Uterus (tissue), 3 donors: ENCODE measurements at regions not wholly inside any gene's neighbourhood (a gene's known extent, or its start where the extent isn't known, plus 50 kb on each side); places are given as distances from the start of the nearest gene placed in this dataset.

ENCODE experiments used
- DNase-seq, 2 donors: peaks; one replicate each; pipeline ENCODE4 v3.0.0-alpha.2; 2019 to 2020
- H3K27ac ChIP-seq, 2 donors: fragments of 200-600 bp; sonication (generic); 1 replicate in 1 of 2; 2 replicates in 1 of 2; pipeline ENCODE4 v1.5.1; 2016 to 2018
- H3K27me3 ChIP-seq, 2 donors: fragments of 200-600 bp; sonication (generic); one replicate each; pipeline ENCODE4 v1.5.1; 2018 to 2019; ENCODE audit warnings: control low read depth in 1 of 2
- H3K36me3 ChIP-seq, 2 donors: fragments of 200-600 bp; sonication (generic); one replicate each; pipeline ENCODE4 v1.5.1; 2019; ENCODE audit warnings: control low read depth in 1 of 2
- H3K4me1 ChIP-seq, 2 donors: fragments of 200-600 bp; sonication (generic); one replicate each; pipeline ENCODE4 v1.5.1; 2018 to 2019; ENCODE audit warnings: control low read depth in 1 of 2
- H3K4me3 ChIP-seq, 2 donors: fragments of 200-600 bp; sonication (generic); 1 replicate in 1 of 2; 2 replicates in 1 of 2; pipeline ENCODE4 v1.5.1; 2018 to 2019; ENCODE audit warnings: mild to moderate bottlenecking in 1 of 2
- H3K9me3 ChIP-seq, 2 donors: fragments of 200-600 bp; sonication (generic); one replicate each; pipeline ENCODE4 v1.5.1; 2019; ENCODE audit warnings: control low read depth in 1 of 2
- CTCF ChIP-seq, 4 experiments: fragments of 200-600 bp in 2 of 4; fragments of 450-650 bp in 2 of 4; sonication (generic) in 2 of 4; IDR thresholded peaks; one replicate each; pipeline ENCODE4 v1.5.1; 2016 to 2019; ENCODE audit warnings: antibody characterized with exemption in 4 of 4, mild to moderate bottlenecking in 2 of 4, moderate library complexity in 1 of 4
- POLR2A ChIP-seq, 2 donors: fragments of 450-650 bp; IDR thresholded peaks; one replicate each; pipeline ENCODE4 v1.6.1; 2016; ENCODE audit warnings: antibody characterized with exemption in 2 of 2, mild to moderate bottlenecking in 1 of 2, moderate library complexity in 1 of 2
- intact Hi-C: fragments of 100-400 bp; cut with DNase I; formaldehyde crosslinking; loops from one replicate; pipeline ENCODE4 v1.15.1; 2023; ENCODE audit warnings: low total_unique reads
- donor health status: DM: yes; HTN: yes; CAD: no.

- no peaks in the 10 kb centered on the region for H3K9me3 ChIP-seq
- H3K27ac ChIP-seq: no peak overlapping the region
- H3K36me3 ChIP-seq: no peaks in the 10 kb centered on the region
- no peak for TF ChIP-seq POLR2A (IDR thresholded peaks at IDR 0.05)
- TF ChIP-seq CTCF (IDR thresholded peaks at IDR 0.05): no peak
- H3K4me1 ChIP-seq: no peaks in the 10 kb centered on the region
- no peak for DNase-seq
- H3K27me3 ChIP-seq: no peaks in the 10 kb centered on the region
- H3K4me3 ChIP-seq: no peak overlapping the region
- intact Hi-C loops: no loop called here
Observed at GRCh38 chr6:50361641-50362331, 312.1 kb upstream of the DEFB112 start.

DNA sequence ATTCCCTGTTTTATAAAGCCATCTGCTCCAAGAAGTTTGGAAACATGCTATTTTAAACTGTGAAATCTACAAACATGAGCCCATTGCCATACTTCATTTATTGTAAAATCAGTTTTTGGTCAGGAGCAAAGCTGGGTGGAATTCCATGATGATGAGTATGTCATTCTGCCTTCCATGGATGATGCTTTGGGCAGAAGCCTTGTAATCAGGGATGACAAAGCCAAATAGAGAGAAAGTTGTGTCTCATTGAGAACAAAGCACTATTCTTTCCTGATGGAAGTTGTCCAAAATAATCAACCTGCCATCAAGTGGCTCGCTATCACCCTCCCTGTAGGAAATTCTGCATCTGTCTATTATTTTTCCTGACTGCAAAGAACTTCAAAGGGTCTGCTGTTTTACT lies 313.0 kb upstream of the DEFB112 start:
- TF ChIP-seq POLR2A (IDR thresholded peaks at IDR 0.05) (no peak), CTCF (IDR thresholded peaks at IDR 0.05) (no peak)
- Histone ChIP-seq H3K4me3 (no peak overlapping the region), H3K9me3 (no peaks in the 10 kb centered on the region), H3K27ac (no peak overlapping the region), H3K27me3 (no peaks in the 10 kb centered on the region), H3K36me3 (no peaks in the 10 kb centered on the region), H3K4me1 (no peaks in the 10 kb centered on the region)
- intact Hi-C loops: no loop called here
- no peak for DNase-seq

GRCh38 chr6:50369996-50370395 lies 320.3 kb upstream of the DEFB112 start:
- no peaks in the 10 kb centered on the region for H3K4me1 ChIP-seq
- DNase-seq: no peak
- H3K4me3 ChIP-seq: no peak overlapping the region
- no peaks in the 10 kb centered on the region for H3K27me3 ChIP-seq
- H3K27ac ChIP-seq: no peak overlapping the region
- no peaks in the 10 kb centered on the region for H3K36me3 ChIP-seq
- TF ChIP-seq CTCF (IDR thresholded peaks at IDR 0.05) (no peak), POLR2A (IDR thresholded peaks at IDR 0.05) (no peak)
- intact Hi-C loops: no loop called here
- H3K9me3 ChIP-seq: no peaks in the 10 kb centered on the region

DNA sequence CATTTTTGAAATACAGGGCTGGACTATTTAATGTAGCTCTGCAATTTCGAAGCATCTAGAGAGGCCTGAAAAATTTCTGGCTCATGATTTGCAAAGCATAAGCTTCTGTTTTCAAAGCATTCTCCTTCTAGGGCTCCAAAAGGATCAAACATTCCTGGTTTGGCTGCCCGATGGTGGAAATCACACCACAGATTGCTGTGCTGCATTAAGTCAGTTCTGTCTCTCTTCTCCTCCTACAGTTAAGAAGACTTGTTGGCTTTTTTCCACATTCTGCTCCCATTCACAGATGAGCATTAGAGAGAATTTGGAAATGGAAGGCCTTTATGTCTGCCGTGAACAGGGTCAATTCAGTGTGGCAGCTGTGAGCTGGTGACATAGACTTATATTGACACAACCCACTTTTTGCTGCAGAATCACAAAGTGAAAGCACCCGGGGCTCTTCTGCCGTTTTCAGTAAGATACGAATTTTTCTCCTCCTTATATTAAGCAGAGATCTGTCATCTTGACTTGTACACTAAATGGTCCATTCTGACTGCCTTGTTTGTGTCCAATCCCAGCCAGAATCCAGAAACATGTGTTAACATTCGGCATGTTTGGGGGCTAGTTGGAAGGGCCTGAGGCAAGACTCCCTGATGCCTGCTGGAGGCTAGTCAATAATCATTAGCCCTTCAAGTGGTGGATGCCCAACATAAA lies 330.8 kb upstream of the DEFB112 start:
- no peak for DNase-seq
- Histone ChIP-seq H3K4me3 (no peak overlapping the region), H3K27ac (no peak overlapping the region), H3K36me3 (no peaks in the 10 kb centered on the region), H3K9me3 (no peaks in the 10 kb centered on the region), H3K4me1 (no peaks in the 10 kb centered on the region), H3K27me3 (no peaks in the 10 kb centered on the region)
- intact Hi-C loops: no loop called here
- TF ChIP-seq CTCF (IDR thresholded peaks at IDR 0.05) (no peak), POLR2A (IDR thresholded peaks at IDR 0.05) (no peak)

- intact Hi-C loops: no loop called here
- H3K4me1 ChIP-seq: no peaks in the 10 kb centered on the region
- no peak for DNase-seq
- H3K9me3 ChIP-seq: no peaks in the 10 kb centered on the region
- no peak overlapping the region for H3K4me3 ChIP-seq
- no peak overlapping the region for H3K27ac ChIP-seq
- no peaks in the 10 kb centered on the region for H3K36me3 ChIP-seq
- no peaks in the 10 kb centered on the region for H3K27me3 ChIP-seq
- TF ChIP-seq POLR2A (IDR thresholded peaks at IDR 0.05) (no peak), CTCF (IDR thresholded peaks at IDR 0.05) (no peak)
Observed at GRCh38 chr6:50381099-50381415, 331.3 kb upstream of the DEFB112 start.
